ENCODE measurements at regions not wholly inside any gene's neighbourhood (a gene's known extent, or its start where the extent isn't known, plus 50 kb on each side); places are given as distances from the start of the nearest gene placed in this dataset.
"Not testable (repeated sequence)": the region's sequence is repeated elsewhere in the genome, so short reads cannot be mapped to it uniquely, and the experiment has no call there.

GRCh38 chr1:5766996-5767395 lies 225.2 kb downstream of the NPHP4 start:
- not testable (repeated sequence) for DNase-seq (ENCODE audit: low spot score)

DNA sequence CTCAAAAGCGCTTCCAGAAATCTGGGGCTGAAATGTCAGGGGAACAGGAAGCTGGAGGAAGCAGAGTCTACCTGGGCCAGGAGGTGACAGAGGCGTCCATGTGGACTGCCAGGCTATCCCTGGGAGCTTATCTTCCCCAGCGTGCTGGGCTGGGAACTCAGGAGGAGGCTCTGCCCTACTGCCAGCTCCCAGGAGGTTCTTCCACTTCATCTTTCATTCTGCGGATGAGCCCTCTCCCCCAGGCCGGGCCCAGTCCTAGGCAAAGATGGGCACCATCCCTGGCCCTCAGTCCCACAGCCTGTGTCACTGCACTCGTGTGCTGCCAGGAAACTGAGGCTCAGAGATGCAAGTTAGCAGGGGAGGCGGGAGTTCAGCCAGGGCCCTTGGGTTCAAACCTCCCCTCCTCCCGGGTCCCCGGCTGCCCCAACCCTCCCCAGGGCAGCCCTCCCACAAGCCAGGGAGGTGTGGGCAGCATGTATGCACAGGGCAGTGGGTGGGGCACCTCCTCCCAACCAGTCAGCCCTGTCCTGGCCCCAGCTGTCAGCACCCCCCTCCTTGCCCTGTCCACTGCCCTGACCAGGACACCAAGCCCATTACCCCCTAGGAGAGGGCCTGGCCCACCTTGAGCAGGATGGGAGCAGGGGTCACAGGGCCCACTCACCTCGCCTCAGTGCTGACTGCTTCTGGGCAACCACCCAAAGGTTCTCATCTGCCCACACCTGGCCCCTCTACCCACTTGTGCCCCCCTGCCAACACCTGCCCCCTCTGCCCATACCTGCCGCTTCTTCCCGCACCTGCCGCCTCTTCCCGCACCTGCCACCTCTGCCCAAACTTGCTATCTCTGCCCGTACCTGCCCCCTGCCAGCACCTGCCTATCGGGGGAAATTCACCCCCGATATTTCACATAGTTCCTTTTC lies 226.0 kb downstream of the NPHP4 start:
- DNase-seq (ENCODE audit: low spot score): no peak

DNA sequence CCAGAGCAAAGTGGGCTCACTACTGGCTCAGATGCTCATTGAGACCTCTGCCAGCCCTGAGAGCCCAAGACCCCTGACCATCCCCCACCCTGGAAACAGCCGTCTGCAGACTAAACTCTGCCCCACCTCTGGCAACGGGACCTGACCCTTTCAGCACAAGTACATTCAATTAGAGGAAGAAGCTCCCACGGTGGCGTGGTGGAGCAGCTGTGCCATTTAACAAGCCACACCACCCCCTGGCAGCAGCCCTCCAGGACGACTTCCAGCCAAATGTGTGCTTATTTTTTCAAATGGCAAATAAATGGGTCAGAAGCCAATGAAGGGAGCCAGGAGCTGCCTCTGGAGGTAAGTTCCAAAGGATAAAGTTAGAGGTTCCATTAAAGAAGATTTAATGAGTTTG lies 226.7 kb downstream of the NPHP4 start:
- DNase-seq (ENCODE audit: low spot score): no peak

DNA sequence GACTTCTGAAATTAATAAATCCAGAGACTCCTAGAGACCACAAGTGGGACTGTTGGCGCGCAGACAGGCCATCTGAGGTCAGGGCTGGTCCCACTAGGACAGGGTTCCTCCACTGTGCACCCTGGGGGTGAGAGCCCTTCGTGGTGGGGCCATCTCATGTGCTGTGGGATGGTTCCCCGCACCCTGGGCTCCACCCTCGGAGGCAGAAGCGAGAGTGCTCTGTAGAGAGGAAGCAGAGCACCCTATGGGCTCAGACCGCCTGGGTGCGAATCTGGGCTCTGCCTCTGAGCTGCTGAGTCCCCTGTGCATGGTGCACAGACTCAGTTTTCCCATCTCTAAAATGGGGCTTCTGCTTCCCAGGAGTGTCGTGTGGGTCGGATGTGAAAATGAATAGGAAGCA lies 227.3 kb downstream of the NPHP4 start:
- DNase-seq (ENCODE audit: low spot score): no peak

GRCh38 chr1:5764464-5764863 lies 227.8 kb downstream of the NPHP4 start:
- DNase-seq (ENCODE audit: low spot score): no peak

DNA sequence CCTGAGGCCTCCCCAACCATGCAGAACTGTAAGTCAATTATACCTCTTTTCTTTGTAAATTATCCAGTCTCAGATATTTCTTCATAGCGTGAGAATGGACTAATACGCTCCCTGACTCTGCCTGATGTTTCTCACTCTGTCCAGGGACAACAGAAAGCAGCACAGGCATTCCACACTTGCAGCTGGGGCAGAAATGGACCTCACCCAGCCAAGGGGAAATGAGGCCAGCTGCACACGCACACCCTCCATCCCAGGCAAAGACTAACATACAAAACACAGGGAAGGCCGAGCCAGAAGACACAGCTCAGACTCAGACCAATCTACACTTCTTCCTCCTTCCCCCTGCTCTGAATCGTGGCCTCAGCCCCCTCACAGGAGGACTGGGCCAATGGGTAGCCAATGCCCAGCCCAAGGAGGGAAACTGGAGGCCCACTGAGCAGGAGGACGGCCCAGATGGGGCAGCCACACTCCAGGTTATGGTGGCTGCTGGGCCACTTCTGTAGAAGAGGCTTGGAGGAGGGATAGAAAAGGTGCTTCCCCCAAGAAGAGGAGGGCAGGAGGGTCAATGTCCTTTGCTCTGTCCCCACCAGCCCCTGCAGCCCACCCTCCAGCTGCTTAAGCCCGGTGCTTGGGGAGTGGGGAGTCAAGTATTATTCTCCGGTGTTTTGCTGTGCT lies 228.4 kb downstream of the NPHP4 start:
- no peak for DNase-seq (ENCODE audit: low spot score)

- no peak for DNase-seq (ENCODE audit: low spot score)
These were observed 233.2 kb downstream of the NPHP4 start for GRCh38 chr1:5758859-5759578.

DNA sequence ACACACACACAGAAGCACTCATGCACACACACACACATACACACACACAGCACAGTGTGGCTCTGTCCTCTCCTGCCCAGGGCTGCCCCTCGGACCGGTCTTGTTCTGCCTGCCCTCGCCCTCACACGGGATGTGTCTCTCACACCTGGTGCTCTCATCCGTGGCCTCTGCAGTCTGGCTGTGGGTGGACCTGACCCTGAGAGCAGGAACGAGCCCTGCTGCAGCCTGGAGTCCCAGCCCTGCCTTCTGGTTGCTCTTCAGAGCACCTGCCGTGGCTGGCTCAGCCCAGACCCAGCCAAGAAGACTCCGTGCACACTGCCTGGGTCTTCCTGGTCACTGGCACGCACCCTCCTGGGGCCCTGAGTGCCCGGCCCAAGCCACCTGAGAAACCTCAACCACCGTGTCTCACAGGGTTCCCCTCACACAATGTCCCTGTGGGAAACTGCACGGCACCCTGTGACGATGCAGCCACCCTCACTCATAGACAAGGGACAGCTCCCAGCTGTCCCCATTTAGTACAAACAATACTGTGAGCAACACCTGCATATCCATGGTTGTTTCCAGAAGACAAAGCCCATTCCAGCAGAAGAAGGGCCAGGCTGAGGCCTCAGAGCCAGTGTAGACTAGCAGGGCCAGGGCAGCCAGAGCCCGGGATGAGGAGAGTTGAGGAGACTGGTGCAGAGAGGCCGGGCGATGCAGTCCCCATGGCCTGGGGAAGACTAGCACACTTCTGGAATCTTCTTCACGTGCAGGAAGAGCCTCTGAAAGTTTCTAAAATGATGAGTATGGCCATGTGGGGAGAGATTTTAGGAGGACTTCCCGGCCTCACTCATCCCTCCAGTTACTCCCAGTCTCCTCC lies 234.0 kb downstream of the NPHP4 start:
- no peak for DNase-seq (ENCODE audit: low spot score)

- no peak for DNase-seq (ENCODE audit: low spot score)
These were observed 234.9 kb downstream of the NPHP4 start for GRCh38 chr1:5757187-5757805.

- no peak for DNase-seq (ENCODE audit: low spot score)
These were observed 235.6 kb downstream of the NPHP4 start for GRCh38 chr1:5756434-5757186.

GRCh38 chr1:5755552-5756125 lies 236.6 kb downstream of the NPHP4 start:
- no peak for DNase-seq (ENCODE audit: low spot score)

DNA sequence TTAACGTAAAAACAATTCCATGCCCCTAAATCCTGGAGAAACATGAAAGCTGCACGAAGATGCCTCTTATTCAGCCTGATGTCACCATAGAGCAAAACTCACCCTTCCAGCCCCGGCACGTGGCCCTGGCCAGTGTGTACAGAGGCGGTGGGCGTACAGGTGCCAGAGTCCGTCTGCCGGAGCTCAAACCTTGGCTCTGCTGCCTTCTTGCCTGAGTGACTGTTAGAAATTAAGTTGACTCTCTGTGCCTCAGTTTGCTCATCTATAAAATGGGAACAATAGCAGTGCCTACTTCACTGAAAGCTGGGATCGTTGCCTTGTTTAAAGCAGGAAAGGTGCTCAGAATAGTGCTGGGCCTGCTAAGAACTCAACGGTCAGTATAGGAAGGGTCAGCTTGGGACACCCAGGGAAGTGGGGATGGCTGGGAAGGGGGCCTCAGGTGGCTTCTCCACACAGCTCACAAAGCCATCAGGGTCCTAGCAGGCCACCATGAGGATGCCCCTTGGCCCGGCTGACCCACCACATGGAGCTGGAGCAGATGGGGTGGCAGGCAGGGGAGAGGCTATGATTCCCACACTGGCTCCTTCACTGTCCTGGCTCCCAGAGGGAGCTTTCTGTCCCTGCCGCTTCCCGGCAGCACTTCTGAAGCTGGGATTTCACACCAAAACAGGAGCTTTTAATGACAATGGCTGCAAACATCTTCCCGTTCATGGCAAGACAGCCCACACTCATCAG lies 237.2 kb downstream of the NPHP4 start:
- no peak for DNase-seq (ENCODE audit: low spot score)

DNA sequence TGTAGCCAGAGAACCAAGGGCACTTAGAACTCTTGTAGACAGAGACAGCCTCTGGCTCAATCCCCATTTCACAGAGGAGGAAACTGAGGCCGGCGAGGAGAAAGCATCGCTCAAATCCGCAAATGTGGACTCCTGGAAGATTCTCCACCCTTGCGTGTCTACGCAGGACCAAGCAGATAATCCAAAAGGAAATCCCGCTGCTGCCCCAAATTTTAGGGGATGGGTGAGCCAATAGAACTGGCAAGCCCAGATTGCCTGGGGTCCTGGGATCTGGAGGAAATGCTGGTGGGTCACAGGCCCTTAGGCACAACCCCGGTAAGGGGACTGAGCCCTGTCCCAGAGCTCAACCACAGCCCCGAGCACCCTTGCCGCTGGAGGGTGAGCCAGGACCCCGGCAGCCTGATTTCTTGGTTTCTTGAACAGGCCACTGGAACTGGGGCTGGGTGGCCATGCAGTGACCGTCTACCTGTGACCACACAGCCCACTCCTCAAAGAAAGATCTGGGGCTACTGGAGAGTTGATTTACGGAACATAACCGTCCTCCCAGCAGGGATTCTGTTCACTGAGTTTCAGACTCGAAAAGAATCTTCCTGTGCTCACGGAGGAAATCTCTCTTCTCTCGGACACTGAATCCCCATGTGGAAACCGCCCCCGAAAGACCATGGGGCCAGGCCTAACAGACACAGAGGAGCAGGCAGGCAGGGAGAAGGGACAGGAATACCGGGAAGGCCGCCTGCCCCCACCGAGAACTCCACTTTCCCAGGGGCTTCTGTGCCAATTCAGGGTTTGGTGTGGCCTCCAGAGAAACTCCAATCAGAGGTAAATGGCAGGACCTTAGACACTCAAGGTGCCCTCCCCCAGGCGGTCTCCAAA lies 238.4 kb downstream of the NPHP4 start:
- no peak for DNase-seq (ENCODE audit: low spot score)

DNA sequence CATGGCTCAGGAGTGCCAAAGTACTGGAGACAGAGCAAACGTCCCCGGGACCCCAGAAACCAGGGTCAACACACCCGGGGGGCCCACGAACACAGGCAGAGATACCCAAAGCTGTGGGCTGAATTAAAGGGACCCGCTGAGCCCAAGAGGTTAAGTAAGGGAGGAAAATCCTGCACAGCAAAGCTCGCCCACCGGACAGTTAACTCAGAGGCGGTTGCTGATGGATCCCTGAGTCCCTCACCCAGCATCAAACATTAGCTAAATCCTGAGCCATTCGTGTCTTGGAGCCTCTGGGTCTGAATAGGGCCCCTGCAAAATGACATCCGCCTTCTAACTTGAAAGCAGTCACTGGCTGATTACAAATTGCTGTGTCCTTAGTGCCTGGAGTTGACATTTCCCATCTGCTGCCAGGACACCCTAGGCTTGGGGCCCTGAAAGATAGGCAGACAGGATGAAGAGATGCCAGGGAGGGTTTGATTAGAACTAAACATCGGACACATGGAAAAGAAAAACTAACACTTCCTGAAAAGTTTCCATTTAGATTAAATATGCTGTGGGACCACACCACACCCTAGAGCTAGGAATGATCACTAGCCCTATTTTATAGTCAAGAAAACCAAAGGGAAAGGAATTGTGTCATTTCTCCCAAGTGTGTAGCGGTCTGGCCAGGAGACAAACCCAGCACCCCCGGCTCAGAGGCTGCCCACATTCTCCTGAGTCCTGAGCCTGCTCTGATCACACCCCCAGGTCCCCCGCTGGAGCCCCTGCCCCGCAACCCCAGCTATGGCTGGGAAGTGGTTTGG lies 239.3 kb downstream of the NPHP4 start:
- DNase-seq (ENCODE audit: low spot score): no peak

GRCh38 chr1:5751833-5752745 lies 240.1 kb downstream of the NPHP4 start:
- DNase-seq (ENCODE audit: low spot score): no peak

DNA sequence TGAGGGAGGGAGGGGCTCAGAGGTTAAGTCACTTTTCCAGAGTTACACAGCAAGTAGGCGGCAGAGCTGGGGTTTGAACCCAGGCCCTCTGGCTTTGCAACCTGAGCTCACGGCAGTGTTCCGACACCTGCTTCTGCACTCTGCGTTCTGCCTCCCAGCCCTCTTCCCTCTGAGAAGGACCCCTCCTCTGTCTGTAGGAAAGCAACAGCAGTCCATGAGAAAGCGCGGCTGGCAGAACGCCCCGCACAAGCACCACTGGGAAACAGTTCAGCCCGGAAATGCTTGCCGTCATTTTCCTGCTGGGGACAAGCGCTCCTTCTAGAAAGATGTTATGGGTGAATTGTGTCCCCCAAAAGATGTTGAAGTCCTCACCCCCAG lies 241.1 kb downstream of the NPHP4 start:
- no peak for DNase-seq (ENCODE audit: low spot score)

All from left forelimb (tissue), 1 donor.